Parathyroid adenoma (tissue), 2 donors: ENCODE measurements at regions not wholly inside any gene's neighbourhood (a gene's known extent, or its start where the extent isn't known, plus 50 kb on each side); places are given as distances from the start of the nearest gene placed in this dataset.
"Not testable (repeated sequence)": the region's sequence is repeated elsewhere in the genome, so short reads cannot be mapped to it uniquely, and the experiment has no call there.

ENCODE experiments used
- H2AFZ ChIP-seq: fragments of 300-600 bp; sonication (generic); one replicate; pipeline ENCODE4 v1.7.0; 2017; ENCODE audit warnings: antibody characterized with exemption, mild to moderate bottlenecking
- H3K27ac ChIP-seq: fragments of 300-600 bp; sonication (generic); one replicate; pipeline ENCODE4 v1.7.0; 2017
- H3K27me3 ChIP-seq: fragments of 300-600 bp; sonication (generic); one replicate; pipeline ENCODE4 v1.7.0; 2017; ENCODE audit warnings: low read length; ENCODE audit not compliant: control insufficient read depth, insufficient read depth
- H3K36me3 ChIP-seq: fragments of 300-600 bp; sonication (generic); one replicate; pipeline ENCODE4 v1.7.0; 2017; ENCODE audit warnings: low read length; ENCODE audit not compliant: control insufficient read depth, insufficient read depth
- H3K4me1 ChIP-seq: fragments of 300-600 bp; sonication (generic); one replicate; pipeline ENCODE4 v1.7.0; 2017; ENCODE audit warnings: control low read depth
- H3K4me2 ChIP-seq: fragments of 300-600 bp; sonication (generic); one replicate; pipeline ENCODE4 v1.7.0; 2017; ENCODE audit warnings: low read length
- H3K4me3 ChIP-seq: fragments of 300-600 bp; sonication (generic); one replicate; pipeline ENCODE4 v1.7.0; 2017; ENCODE audit warnings: low read depth, low read length
- H3K79me2 ChIP-seq: fragments of 300-600 bp; sonication (generic); one replicate; pipeline ENCODE4 v1.7.0; 2017; ENCODE audit warnings: control low read depth
- H3K9ac ChIP-seq: fragments of 300-600 bp; sonication (generic); one replicate; pipeline ENCODE4 v1.7.0; 2017; ENCODE audit warnings: mild to moderate bottlenecking
- H3K9me3 ChIP-seq: fragments of 300-600 bp; sonication (generic); one replicate; pipeline ENCODE4 v1.7.0; 2017; ENCODE audit warnings: low read length; ENCODE audit not compliant: control insufficient read depth
- TF ChIP-seq, protein P1 (sequence below): fragments of 300-600 bp; sonication (generic); IDR thresholded peaks from one replicate; pipeline ENCODE4 v1.7.0; 2017; ENCODE audit warnings: antibody characterized with exemption, mild to moderate bottlenecking
- donor health status: primary hyperparathyroidism.

DNA sequence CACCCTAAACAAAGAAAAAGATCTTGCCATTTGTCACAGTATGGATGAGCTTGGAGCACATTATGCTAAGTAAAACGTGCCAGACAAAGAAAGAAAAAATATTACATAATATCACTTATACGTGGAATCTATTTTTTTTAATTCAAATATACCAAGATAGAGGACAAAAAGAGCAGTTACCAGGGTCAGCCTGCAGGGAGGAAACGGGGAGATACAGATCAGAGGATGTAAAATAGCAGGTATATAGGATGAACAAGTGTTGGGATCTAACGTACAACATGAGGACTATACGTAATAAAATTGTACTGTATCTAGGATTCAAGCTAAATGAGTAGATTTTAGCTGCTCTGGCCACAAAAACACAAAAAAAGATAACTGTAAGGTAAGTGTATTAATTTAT is 247.5 kb downstream of the TMEM161B start:
- TF ChIP-seq, protein P1, sequence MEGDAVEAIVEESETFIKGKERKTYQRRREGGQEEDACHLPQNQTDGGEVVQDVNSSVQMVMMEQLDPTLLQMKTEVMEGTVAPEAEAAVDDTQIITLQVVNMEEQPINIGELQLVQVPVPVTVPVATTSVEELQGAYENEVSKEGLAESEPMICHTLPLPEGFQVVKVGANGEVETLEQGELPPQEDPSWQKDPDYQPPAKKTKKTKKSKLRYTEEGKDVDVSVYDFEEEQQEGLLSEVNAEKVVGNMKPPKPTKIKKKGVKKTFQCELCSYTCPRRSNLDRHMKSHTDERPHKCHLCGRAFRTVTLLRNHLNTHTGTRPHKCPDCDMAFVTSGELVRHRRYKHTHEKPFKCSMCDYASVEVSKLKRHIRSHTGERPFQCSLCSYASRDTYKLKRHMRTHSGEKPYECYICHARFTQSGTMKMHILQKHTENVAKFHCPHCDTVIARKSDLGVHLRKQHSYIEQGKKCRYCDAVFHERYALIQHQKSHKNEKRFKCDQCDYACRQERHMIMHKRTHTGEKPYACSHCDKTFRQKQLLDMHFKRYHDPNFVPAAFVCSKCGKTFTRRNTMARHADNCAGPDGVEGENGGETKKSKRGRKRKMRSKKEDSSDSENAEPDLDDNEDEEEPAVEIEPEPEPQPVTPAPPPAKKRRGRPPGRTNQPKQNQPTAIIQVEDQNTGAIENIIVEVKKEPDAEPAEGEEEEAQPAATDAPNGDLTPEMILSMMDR = no peak
- Histone ChIP-seq H3K4me2 (no peak overlapping the region), H3K9ac (no peak overlapping the region)

DNA sequence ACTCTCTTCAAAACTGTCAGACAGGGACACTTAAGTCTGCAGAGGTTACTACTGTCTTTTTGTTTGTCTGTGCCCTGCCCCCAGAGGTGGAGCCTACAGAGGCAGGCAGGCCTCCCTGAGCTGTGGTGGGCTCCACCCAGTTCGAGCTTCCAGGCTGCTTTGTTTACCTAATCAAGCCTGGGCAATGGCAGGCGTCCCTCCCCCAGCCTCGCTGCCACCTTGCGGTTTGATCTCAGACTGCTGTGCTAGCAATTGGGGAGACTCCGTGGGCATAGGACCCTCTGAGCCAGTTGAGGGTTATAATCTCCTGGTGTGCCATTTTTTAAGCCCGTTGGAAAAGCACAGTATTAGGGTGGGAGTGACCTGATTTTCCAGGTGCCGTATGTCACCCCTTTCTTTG is 253.7 kb downstream of the TMEM161B start:
- not testable (repeated sequence) for H2AFZ ChIP-seq, H3K27me3 ChIP-seq, H3K36me3 ChIP-seq, H3K27ac ChIP-seq, H3K9me3 ChIP-seq, H3K4me3 ChIP-seq, H3K79me2 ChIP-seq, H3K9ac ChIP-seq, H3K4me2 ChIP-seq, H3K4me1 ChIP-seq

More for the DNA sequence above, 247.5 kb downstream of the TMEM161B start:
- Histone ChIP-seq H3K27ac (no peak overlapping the region), H3K9me3 (no peaks in the 10 kb centered on the region), H3K79me2 (no peaks in the 10 kb centered on the region), H3K36me3 (no peaks in the 10 kb centered on the region), H3K4me1 (no peaks in the 10 kb centered on the region), H3K4me3 (no peak overlapping the region), H3K27me3 (no peaks in the 10 kb centered on the region), H2AFZ (no peak overlapping the region)

DNA sequence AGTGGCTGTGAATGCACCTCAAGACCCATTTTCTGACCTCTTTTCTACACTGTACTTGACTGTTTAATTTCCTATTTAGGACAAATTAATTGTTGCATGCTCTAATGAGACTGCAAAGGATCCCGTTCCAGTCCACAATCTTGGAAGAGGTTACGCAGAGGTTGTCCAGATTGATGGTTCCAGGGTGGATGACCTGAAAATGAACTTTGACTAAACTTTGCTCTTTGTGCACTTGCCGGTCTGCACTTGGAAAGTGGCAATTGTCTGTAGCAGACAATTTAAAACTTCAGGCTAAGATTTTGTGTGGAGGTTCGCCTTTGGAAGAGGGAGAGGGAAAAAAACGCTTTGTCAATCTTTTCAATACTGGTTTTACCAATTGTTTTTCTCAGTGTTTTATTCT is 267.8 kb downstream of the TMEM161B start:
- H3K4me1 ChIP-seq = no peaks in the 10 kb centered on the region
- H3K4me3 ChIP-seq = no peak overlapping the region
- no peaks in the 10 kb centered on the region for H3K27me3 ChIP-seq
- no peaks in the 10 kb centered on the region for H3K36me3 ChIP-seq
- TF ChIP-seq, protein P1 = no peak
- H3K9ac ChIP-seq = no peak overlapping the region
- no peak overlapping the region for H3K4me2 ChIP-seq
- H3K27ac ChIP-seq = no peak overlapping the region
- no peak overlapping the region for H2AFZ ChIP-seq
- H3K9me3 ChIP-seq = no peaks in the 10 kb centered on the region
- H3K79me2 ChIP-seq = no peaks in the 10 kb centered on the region

DNA sequence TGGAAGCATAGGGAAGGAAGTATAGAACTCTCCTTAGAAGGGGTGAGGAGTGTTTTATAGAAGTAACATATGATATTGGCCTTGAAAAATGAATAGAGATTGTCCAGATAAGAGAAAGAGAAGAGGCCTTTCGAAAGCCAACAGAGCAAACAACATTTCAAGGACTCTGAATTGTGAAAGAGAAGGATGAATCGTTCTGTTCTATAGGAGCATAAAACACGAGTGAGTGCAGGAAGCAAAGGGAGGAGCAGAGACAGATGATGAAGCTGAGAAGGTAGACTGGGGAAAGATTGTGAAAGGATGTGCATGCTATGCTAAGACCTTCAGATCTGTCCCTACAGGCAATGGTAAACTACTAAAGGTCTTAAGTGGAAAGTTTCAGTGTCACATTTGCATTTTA is 271.0 kb downstream of the TMEM161B start:
- no peak overlapping the region for H3K4me2 ChIP-seq
- no peaks in the 10 kb centered on the region for H3K27me3 ChIP-seq
- H3K27ac ChIP-seq = no peak overlapping the region
- H2AFZ ChIP-seq = no peak overlapping the region
- H3K36me3 ChIP-seq = no peaks in the 10 kb centered on the region
- H3K9ac ChIP-seq = no peak overlapping the region
- no peak overlapping the region for H3K4me3 ChIP-seq
- H3K9me3 ChIP-seq = no peaks in the 10 kb centered on the region
- H3K79me2 ChIP-seq = no peaks in the 10 kb centered on the region
- TF ChIP-seq, protein P1 = no peak
- H3K4me1 ChIP-seq = no peaks in the 10 kb centered on the region

DNA sequence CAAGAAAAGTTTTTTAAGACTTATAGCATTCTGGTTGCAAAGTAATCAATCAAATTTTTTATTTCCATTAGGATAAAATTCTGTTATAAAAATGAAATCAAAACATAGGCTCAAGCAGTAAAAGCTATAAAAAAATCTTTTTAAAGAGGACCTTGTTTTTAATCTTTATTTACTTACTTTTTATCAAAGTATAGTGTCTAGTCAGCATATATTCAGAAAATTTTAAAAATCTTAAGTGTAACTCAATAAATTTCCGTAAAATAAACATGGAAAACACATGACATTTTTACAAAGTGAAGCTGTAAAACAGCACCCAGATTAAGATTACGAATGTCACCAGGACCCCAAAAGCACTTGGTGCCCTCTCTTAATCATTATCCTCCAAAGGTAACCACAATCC is 302.4 kb downstream of the TMEM161B start:
- Histone ChIP-seq H2AFZ (no peak overlapping the region), H3K36me3 (no peaks in the 10 kb centered on the region), H3K9me3 (no peaks in the 10 kb centered on the region), H3K4me2 (no peak overlapping the region), H3K79me2 (no peaks in the 10 kb centered on the region), H3K4me1 (no peaks in the 10 kb centered on the region), H3K4me3 (no peak overlapping the region), H3K27me3 (no peaks in the 10 kb centered on the region), H3K9ac (no peak overlapping the region), H3K27ac (no peak overlapping the region)
- TF ChIP-seq, protein P1 = no peak
